ENCODE measurements at regions not wholly inside any gene's neighbourhood (a gene's known extent, or its start where the extent isn't known, plus 50 kb on each side); places are given as distances from the start of the nearest gene placed in this dataset.
"Not testable (repeated sequence)": the region's sequence is repeated elsewhere in the genome, so short reads cannot be mapped to it uniquely, and the experiment has no call there.

GRCh38 chr19:28436320-28436719 lies 776.6 kb downstream of the UQCRFS1 start:
- Histone ChIP-seq H3K4me3 (no peak overlapping the region), H3K27ac (no peak overlapping the region)
- intact Hi-C loops (cut with DNase I): no loop called here

DNA sequence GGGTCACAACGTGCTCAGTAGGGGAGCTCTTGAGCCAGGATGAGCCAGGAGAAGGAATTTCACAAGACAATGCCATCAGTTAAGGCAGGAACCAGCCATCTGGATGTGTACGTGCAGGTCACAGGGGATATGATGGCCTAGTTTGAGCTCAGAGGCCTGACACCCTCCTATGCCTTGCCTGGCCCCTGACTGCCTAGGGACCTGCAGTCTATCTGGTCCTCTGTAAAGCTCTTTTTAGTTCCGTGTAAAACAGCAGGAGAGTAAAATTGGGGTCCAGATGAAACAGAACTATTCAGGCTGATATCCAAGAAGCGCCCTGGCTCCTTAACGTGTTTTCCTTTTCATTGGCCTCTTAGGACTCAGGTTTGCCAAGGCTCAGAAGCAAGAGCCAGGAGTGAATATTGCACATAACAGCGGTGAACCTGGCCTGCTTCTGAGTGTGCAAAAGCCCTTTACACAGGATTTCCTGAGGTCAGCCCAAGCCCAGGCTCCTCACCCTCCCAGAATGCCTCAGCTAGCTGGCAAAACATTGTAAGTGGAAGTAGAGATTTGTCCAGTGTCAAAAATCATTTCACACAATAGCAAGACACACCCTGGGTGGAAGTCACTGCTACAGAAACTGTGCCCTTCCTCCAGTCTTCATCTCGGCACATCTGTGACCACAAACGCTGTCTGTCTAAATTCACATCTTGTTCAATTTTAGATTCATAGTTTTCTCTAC lies 777.2 kb downstream of the UQCRFS1 start:
- no peak for DNase-seq (ENCODE audit: low spot score in 2 of 2)
- Histone ChIP-seq H3K4me3 (no peak overlapping the region), H3K27ac (no peak overlapping the region)

More at GRCh38 chr19:28436320-28436719, 776.6 kb downstream of the UQCRFS1 start:
- TF ChIP-seq, protein P1, sequence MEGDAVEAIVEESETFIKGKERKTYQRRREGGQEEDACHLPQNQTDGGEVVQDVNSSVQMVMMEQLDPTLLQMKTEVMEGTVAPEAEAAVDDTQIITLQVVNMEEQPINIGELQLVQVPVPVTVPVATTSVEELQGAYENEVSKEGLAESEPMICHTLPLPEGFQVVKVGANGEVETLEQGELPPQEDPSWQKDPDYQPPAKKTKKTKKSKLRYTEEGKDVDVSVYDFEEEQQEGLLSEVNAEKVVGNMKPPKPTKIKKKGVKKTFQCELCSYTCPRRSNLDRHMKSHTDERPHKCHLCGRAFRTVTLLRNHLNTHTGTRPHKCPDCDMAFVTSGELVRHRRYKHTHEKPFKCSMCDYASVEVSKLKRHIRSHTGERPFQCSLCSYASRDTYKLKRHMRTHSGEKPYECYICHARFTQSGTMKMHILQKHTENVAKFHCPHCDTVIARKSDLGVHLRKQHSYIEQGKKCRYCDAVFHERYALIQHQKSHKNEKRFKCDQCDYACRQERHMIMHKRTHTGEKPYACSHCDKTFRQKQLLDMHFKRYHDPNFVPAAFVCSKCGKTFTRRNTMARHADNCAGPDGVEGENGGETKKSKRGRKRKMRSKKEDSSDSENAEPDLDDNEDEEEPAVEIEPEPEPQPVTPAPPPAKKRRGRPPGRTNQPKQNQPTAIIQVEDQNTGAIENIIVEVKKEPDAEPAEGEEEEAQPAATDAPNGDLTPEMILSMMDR (IDR thresholded peaks at IDR 0.05): no peak
- no peaks in the 10 kb centered on the region for H3K4me1 ChIP-seq
- no peaks in the 10 kb centered on the region for H3K9me3 ChIP-seq
- H3K36me3 ChIP-seq: no peaks in the 10 kb centered on the region
- no peak for DNase-seq (ENCODE audit: low spot score in 2 of 2)
- no peaks in the 10 kb centered on the region for H3K27me3 ChIP-seq

DNA sequence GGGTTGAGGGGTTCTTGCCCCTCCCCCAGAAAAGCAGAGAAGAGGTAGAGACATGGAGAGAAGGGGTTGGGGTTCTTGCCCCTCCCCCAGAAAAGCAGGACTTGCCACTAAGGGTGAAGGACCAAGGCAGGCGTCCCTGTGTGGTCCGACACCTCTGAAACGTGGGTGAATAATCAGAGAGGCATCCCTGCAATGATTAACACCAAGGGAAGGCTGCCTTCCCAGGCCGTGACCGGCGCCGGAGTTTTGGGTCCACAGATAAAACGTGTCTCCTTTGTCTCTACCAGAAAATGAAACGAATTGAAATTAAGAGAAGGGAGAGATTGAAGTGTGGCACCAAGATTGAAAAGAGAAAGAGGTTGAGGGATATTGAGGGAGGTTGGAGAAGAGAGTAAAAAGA lies 778.2 kb downstream of the UQCRFS1 start:
- DNase-seq (ENCODE audit: low spot score in 2 of 2); H3K9me3 ChIP-seq; H3K36me3 ChIP-seq; intact Hi-C loops (cut with DNase I); H3K4me1 ChIP-seq; H3K4me3 ChIP-seq; H3K27ac ChIP-seq; H3K27me3 ChIP-seq: not testable (repeated sequence)

More for the DNA sequence above, 777.2 kb downstream of the UQCRFS1 start:
- Histone ChIP-seq H3K36me3 (no peaks in the 10 kb centered on the region), H3K9me3 (no peaks in the 10 kb centered on the region), H3K27me3 (no peaks in the 10 kb centered on the region), H3K4me1 (no peaks in the 10 kb centered on the region)
- TF ChIP-seq, protein P1 (IDR thresholded peaks at IDR 0.05): no peak
- intact Hi-C loops (cut with DNase I): no loop called here

- H3K4me1 ChIP-seq; H3K27ac ChIP-seq; H3K4me3 ChIP-seq; H3K36me3 ChIP-seq; intact Hi-C loops (cut with DNase I); H3K9me3 ChIP-seq; H3K27me3 ChIP-seq; DNase-seq (ENCODE audit: low spot score in 2 of 2): not testable (repeated sequence)
These were observed 778.6 kb downstream of the UQCRFS1 start for GRCh38 chr19:28434365-28434764.

DNA sequence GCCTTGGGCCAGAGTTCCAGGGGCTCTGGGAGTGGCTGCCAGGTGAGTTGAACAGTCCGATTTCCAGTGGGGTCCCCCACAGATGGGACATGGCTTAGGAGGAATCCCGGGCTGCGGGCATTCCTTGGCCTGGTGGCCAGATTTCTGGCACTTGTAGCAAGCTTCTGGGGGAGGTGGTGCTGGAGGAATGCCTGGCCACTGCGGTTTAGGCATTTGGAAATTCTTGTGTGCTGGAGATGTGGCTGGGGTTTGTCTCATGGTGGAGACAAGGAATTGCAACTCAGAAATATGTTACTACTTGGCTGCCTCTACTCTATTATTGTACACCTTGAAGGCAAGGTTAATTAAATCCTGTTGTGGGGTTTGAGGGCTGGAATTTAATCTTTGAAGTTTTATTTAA lies 779.8 kb downstream of the UQCRFS1 start:
- H3K36me3 ChIP-seq; H3K27me3 ChIP-seq; H3K4me1 ChIP-seq; DNase-seq (ENCODE audit: low spot score in 2 of 2); intact Hi-C loops (cut with DNase I); H3K4me3 ChIP-seq; H3K9me3 ChIP-seq; H3K27ac ChIP-seq: not testable (repeated sequence)

DNA sequence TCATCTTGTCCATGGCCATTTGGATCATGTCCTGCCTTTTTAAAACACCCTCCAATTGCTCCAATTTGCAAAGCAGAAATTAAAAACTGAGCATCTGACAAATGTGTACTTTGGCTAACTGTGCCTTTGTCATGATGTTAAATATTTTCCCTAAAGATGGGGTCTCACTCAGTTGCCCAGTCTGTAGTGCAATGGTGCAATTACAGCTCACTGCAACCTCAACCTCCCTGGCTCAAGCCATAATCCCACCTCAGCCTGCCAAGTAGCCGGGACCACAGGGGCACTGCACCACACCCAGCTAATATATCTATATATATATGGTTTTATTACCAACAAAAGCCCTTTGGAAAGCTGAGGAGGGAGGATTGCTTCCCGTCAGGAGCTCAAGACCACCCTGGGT lies 782.7 kb downstream of the UQCRFS1 start:
- no peaks in the 10 kb centered on the region for H3K9me3 ChIP-seq
- H3K36me3 ChIP-seq: no peaks in the 10 kb centered on the region
- H3K4me1 ChIP-seq: no peaks in the 10 kb centered on the region
- no peak overlapping the region for H3K27ac ChIP-seq
- no peak for DNase-seq (ENCODE audit: low spot score in 2 of 2)
- intact Hi-C loops (cut with DNase I): no loop called here
- H3K27me3 ChIP-seq: no peaks in the 10 kb centered on the region
- H3K4me3 ChIP-seq: no peak overlapping the region
- TF ChIP-seq, protein P1 (IDR thresholded peaks at IDR 0.05): no peak

- H3K9me3 ChIP-seq: no peaks in the 10 kb centered on the region
- no peaks in the 10 kb centered on the region for H3K27me3 ChIP-seq
- no peaks in the 10 kb centered on the region for H3K36me3 ChIP-seq
- H3K4me1 ChIP-seq: no peaks in the 10 kb centered on the region
- intact Hi-C loops (cut with DNase I): no loop called here
- TF ChIP-seq, protein P1 (IDR thresholded peaks at IDR 0.05): no peak
- no peak overlapping the region for H3K27ac ChIP-seq
- no peak overlapping the region for H3K4me3 ChIP-seq
- no peak for DNase-seq (ENCODE audit: low spot score in 2 of 2)
These were observed 783.6 kb downstream of the UQCRFS1 start for GRCh38 chr19:28429356-28429755.
